Peyer's patch (tissue), 4 donors: ENCODE measurements at regions not wholly inside any gene's neighbourhood (a gene's known extent, or its start where the extent isn't known, plus 50 kb on each side); places are given as distances from the start of the nearest gene placed in this dataset.

ENCODE experiments used
- POLR2A ChIP-seq, 2 donors: fragments of 450-650 bp; IDR thresholded peaks; one replicate each; pipeline ENCODE4 v1.5.1; 2017; ENCODE audit warnings: antibody characterized with exemption in 2 of 2, mild to moderate bottlenecking in 2 of 2, moderate library complexity in 2 of 2
- TF ChIP-seq, protein P1 (sequence below), 6 experiments: fragments of 450-650 bp in 4 of 6; fragments of 200-600 bp in 2 of 6; sonication (generic) in 1 of 6; IDR thresholded peaks; one replicate each; pipeline ENCODE4 v1.5.1; 2017 to 2019; ENCODE audit warnings: antibody characterized with exemption in 6 of 6, mild to moderate bottlenecking in 3 of 6, moderate library complexity in 1 of 6

- TF ChIP-seq, protein P1, sequence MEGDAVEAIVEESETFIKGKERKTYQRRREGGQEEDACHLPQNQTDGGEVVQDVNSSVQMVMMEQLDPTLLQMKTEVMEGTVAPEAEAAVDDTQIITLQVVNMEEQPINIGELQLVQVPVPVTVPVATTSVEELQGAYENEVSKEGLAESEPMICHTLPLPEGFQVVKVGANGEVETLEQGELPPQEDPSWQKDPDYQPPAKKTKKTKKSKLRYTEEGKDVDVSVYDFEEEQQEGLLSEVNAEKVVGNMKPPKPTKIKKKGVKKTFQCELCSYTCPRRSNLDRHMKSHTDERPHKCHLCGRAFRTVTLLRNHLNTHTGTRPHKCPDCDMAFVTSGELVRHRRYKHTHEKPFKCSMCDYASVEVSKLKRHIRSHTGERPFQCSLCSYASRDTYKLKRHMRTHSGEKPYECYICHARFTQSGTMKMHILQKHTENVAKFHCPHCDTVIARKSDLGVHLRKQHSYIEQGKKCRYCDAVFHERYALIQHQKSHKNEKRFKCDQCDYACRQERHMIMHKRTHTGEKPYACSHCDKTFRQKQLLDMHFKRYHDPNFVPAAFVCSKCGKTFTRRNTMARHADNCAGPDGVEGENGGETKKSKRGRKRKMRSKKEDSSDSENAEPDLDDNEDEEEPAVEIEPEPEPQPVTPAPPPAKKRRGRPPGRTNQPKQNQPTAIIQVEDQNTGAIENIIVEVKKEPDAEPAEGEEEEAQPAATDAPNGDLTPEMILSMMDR (IDR thresholded peaks at IDR 0.05): no peak
- no peak for TF ChIP-seq POLR2A (IDR thresholded peaks at IDR 0.05)
Observed at GRCh38 chr6:164230804-164231203, 816.3 kb downstream of the QKI start.
